ENCODE measurements at regions not wholly inside any gene's neighbourhood (a gene's known extent, or its start where the extent isn't known, plus 50 kb on each side); places are given as distances from the start of the nearest gene placed in this dataset.

DNA sequence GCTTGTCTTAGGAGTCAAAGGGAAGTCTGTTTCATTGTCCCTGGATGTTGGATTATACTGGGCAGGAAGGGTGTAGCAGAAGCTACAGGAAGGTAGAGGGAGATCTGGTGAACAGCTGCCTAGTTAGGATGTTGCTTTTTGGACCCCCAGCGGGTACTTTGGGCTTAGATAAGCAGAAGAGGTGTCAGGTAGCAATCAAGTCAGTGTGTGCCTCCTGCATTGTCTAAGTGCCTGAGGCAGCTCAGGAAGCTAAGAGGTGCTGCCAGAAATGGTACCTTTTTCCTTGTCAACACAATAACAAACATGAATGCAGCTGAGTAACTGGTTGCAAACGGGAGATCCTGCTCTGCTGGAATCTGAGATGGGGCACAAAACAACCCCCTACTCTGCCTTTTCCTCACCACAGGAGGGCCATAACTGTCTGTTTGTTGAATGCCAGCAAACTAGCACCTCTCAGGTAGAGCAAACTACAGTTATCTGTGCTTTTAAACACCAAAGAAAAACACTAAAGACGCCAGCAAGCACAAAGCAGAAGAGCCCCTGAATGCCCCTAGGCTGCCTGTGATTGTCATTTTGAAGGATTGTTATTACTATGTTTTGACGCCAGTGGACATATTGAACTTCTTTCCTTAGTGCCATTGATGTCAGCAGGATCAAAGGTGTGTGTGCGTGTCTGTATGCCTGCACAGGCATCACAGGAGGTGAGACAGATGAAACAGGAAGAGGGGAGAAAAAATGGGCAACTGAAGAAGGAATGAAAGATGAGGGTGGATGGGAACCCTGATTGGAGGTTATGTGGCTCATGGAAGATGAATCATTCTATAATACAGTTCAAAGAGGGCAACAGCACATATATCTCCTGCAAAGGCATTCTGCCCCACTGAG lies 151.4 kb downstream of the ETAA1 start:
- Histone ChIP-seq H3K27me3 (replicated peaks; ENCODE audit: control insufficient read depth, insufficient read depth, low read length) (no peaks in the 10 kb centered on the region), H3K36me3 (ENCODE audit: control insufficient read depth, insufficient read depth, low read length) (no peaks in the 10 kb centered on the region), H3K4me3 (replicated peaks; ENCODE audit: low read depth, low read length) (no peak overlapping the region)
- no peak for TF ChIP-seq CTCF (IDR thresholded peaks at IDR 0.05; ENCODE audit: insufficient read depth, low read length, poor library complexity, severe bottlenecking)
- DNase-seq (ENCODE audit: extremely low read depth, insufficient read length), result no peak

GRCh38 chr2:67559156-67559555 lies 162.0 kb downstream of the ETAA1 start:
- no peak for DNase-seq (ENCODE audit: extremely low read depth, insufficient read length)
- Histone ChIP-seq H3K27me3 (replicated peaks; ENCODE audit: control insufficient read depth, insufficient read depth, low read length) (no peaks in the 10 kb centered on the region), H3K36me3 (ENCODE audit: control insufficient read depth, insufficient read depth, low read length) (no peaks in the 10 kb centered on the region), H3K4me3 (replicated peaks; ENCODE audit: low read depth, low read length) (no peak overlapping the region)
- no peak for TF ChIP-seq CTCF (IDR thresholded peaks at IDR 0.05; ENCODE audit: insufficient read depth, low read length, poor library complexity, severe bottlenecking)

GRCh38 chr2:67560771-67561456 lies 163.8 kb downstream of the ETAA1 start:
- H3K27me3 ChIP-seq (replicated peaks; ENCODE audit: control insufficient read depth, insufficient read depth, low read length), result no peaks in the 10 kb centered on the region
- no peak overlapping the region for H3K4me3 ChIP-seq (replicated peaks; ENCODE audit: low read depth, low read length)
- DNase-seq (ENCODE audit: extremely low read depth, insufficient read length), result no peak
- no peak for TF ChIP-seq CTCF (IDR thresholded peaks at IDR 0.05; ENCODE audit: insufficient read depth, low read length, poor library complexity, severe bottlenecking)
- H3K36me3 ChIP-seq (ENCODE audit: control insufficient read depth, insufficient read depth, low read length), result no peaks in the 10 kb centered on the region

GRCh38 chr2:67561457-67561965 lies 164.4 kb downstream of the ETAA1 start:
- no peak for TF ChIP-seq CTCF (IDR thresholded peaks at IDR 0.05; ENCODE audit: insufficient read depth, low read length, poor library complexity, severe bottlenecking)
- Histone ChIP-seq H3K36me3 (ENCODE audit: control insufficient read depth, insufficient read depth, low read length) (no peaks in the 10 kb centered on the region), H3K4me3 (replicated peaks; ENCODE audit: low read depth, low read length) (no peak overlapping the region), H3K27me3 (replicated peaks; ENCODE audit: control insufficient read depth, insufficient read depth, low read length) (no peaks in the 10 kb centered on the region)
- no peak for DNase-seq (ENCODE audit: extremely low read depth, insufficient read length)

GRCh38 chr2:67564076-67564475 lies 166.9 kb downstream of the ETAA1 start:
- DNase-seq (ENCODE audit: extremely low read depth, insufficient read length), result no peak
- Histone ChIP-seq H3K27me3 (replicated peaks; ENCODE audit: control insufficient read depth, insufficient read depth, low read length) (no peaks in the 10 kb centered on the region), H3K4me3 (replicated peaks; ENCODE audit: low read depth, low read length) (no peak overlapping the region), H3K36me3 (ENCODE audit: control insufficient read depth, insufficient read depth, low read length) (no peaks in the 10 kb centered on the region)
- TF ChIP-seq CTCF (IDR thresholded peaks at IDR 0.05; ENCODE audit: insufficient read depth, low read length, poor library complexity, severe bottlenecking), result no peak
